ENCODE measurements at regions not wholly inside any gene's neighbourhood (a gene's known extent, or its start where the extent isn't known, plus 50 kb on each side); places are given as distances from the start of the nearest gene placed in this dataset.

DNA sequence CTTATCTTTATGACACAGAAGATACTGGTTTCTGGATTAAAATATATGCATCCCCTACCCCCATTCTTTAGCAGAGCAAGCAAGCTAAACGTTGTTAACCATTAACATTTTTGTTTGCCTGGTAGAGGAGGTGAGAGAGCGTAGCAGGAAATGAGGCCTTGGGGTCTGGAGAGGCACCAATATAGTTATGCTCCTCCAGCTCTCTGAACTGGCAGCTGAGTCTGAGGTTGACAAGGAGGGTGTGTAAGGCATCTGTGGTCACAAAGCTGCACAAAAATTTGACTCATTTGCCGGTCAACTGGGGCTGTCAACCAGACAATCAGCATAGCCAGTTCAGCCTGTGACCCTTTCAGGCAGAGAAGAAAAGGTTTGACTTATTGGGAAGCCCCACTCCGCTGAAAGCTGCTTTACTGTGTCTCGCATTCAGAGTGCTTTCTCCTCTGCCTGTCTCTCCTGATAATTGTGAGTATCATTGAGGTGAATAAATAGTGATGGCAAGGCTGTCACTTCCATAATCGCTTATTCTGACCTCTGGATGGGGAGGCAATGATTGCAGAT lies 647.5 kb upstream of the SETBP1 start:
- TF ChIP-seq, protein P1, sequence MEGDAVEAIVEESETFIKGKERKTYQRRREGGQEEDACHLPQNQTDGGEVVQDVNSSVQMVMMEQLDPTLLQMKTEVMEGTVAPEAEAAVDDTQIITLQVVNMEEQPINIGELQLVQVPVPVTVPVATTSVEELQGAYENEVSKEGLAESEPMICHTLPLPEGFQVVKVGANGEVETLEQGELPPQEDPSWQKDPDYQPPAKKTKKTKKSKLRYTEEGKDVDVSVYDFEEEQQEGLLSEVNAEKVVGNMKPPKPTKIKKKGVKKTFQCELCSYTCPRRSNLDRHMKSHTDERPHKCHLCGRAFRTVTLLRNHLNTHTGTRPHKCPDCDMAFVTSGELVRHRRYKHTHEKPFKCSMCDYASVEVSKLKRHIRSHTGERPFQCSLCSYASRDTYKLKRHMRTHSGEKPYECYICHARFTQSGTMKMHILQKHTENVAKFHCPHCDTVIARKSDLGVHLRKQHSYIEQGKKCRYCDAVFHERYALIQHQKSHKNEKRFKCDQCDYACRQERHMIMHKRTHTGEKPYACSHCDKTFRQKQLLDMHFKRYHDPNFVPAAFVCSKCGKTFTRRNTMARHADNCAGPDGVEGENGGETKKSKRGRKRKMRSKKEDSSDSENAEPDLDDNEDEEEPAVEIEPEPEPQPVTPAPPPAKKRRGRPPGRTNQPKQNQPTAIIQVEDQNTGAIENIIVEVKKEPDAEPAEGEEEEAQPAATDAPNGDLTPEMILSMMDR (IDR thresholded peaks at IDR 0.05; ENCODE audit: insufficient read depth, low read length) = no peak
- no peak for TF ChIP-seq POLR2AphosphoS5 (IDR thresholded peaks at IDR 0.05; ENCODE audit: low read depth)

All from HL-60 (cell line).